Chondrocyte (in vitro differentiated cells): ENCODE measurements at regions not wholly inside any gene's neighbourhood (a gene's known extent, or its start where the extent isn't known, plus 50 kb on each side); places are given as distances from the start of the nearest gene placed in this dataset.

Experiments
- DNase-seq: peaks from one replicate; pipeline ENCODE4 v3.0.0; 2021; ENCODE audit warnings: mixed read lengths, low spot score
- H3K27ac Mint-ChIP-seq: one replicate; pipeline ENCODE4 v1.8.0; 2021; ENCODE audit warnings: mild to moderate bottlenecking, moderate library complexity, mixed read lengths; ENCODE audit not compliant: unreplicated experiment
- H3K27me3 Mint-ChIP-seq: 2 replicates; pipeline ENCODE4 v1.8.0; 2021; ENCODE audit warnings: low read depth, mixed read lengths
- H3K36me3 Mint-ChIP-seq: 2 replicates; pipeline ENCODE4 v1.8.0; 2021; ENCODE audit warnings: low read depth, mixed read lengths
- H3K4me1 Mint-ChIP-seq: 2 replicates; pipeline ENCODE4 v1.8.0; 2021; ENCODE audit warnings: low read depth, mild to moderate bottlenecking, mixed read lengths
- H3K4me3 Mint-ChIP-seq: one replicate; pipeline ENCODE4 v1.8.0; 2021; ENCODE audit warnings: mild to moderate bottlenecking, moderate library complexity, mixed read lengths; ENCODE audit not compliant: unreplicated experiment
- H3K9me3 Mint-ChIP-seq: 2 replicates; pipeline ENCODE4 v1.8.0; 2021; ENCODE audit warnings: low read depth, mixed read lengths
- TF ChIP-seq, protein P1 (sequence below): fragments of 200-600 bp; sonication (generic); IDR thresholded peaks from 2 replicates; pipeline ENCODE4 v1.5.0; 2021; ENCODE audit warnings: antibody characterized with exemption, mild to moderate bottlenecking, moderate library complexity

GRCh38 chr1:103198076-103198475 is 89.8 kb upstream of the COL11A1 start:
- peaks cover 35% of the 10 kb centered on the region for H3K4me1 Mint-ChIP-seq
- no peak overlapping the region for H3K4me3 Mint-ChIP-seq
- H3K27me3 Mint-ChIP-seq = no peaks in the 10 kb centered on the region
- H3K36me3 Mint-ChIP-seq = no peaks in the 10 kb centered on the region
- H3K9me3 Mint-ChIP-seq = no peaks in the 10 kb centered on the region
- DNase-seq = no peak
- TF ChIP-seq, protein P1, sequence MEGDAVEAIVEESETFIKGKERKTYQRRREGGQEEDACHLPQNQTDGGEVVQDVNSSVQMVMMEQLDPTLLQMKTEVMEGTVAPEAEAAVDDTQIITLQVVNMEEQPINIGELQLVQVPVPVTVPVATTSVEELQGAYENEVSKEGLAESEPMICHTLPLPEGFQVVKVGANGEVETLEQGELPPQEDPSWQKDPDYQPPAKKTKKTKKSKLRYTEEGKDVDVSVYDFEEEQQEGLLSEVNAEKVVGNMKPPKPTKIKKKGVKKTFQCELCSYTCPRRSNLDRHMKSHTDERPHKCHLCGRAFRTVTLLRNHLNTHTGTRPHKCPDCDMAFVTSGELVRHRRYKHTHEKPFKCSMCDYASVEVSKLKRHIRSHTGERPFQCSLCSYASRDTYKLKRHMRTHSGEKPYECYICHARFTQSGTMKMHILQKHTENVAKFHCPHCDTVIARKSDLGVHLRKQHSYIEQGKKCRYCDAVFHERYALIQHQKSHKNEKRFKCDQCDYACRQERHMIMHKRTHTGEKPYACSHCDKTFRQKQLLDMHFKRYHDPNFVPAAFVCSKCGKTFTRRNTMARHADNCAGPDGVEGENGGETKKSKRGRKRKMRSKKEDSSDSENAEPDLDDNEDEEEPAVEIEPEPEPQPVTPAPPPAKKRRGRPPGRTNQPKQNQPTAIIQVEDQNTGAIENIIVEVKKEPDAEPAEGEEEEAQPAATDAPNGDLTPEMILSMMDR = no peak
- H3K27ac Mint-ChIP-seq = no peak overlapping the region

DNA sequence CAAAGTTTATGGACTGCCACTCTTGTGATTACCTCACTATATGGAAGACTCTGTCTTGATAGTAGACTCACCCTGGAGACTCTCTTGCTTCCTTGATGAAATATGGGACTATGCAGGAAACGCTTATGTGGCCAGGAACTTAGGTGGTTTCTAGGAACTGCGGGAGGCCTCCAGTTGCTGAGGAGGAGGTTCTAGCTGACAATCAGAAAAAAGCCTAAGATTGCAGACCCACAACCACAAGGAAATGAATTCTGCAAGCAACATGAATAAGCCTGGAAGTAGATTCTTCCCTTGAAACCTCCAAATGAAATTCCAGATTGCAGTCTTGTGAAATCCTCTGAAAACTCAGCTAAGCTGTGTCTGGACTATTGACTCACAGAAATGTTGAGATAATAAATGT is 88.9 kb upstream of the COL11A1 start:
- H3K27ac Mint-ChIP-seq = peak overlapping the region; percentile 4
- H3K27me3 Mint-ChIP-seq = no peaks in the 10 kb centered on the region
- TF ChIP-seq, protein P1 = no peak
- no peaks in the 10 kb centered on the region for H3K9me3 Mint-ChIP-seq
- no peaks in the 10 kb centered on the region for H3K36me3 Mint-ChIP-seq
- H3K4me3 Mint-ChIP-seq = no peak overlapping the region
- DNase-seq = no peak
- peaks cover 35% of the 10 kb centered on the region for H3K4me1 Mint-ChIP-seq

DNA sequence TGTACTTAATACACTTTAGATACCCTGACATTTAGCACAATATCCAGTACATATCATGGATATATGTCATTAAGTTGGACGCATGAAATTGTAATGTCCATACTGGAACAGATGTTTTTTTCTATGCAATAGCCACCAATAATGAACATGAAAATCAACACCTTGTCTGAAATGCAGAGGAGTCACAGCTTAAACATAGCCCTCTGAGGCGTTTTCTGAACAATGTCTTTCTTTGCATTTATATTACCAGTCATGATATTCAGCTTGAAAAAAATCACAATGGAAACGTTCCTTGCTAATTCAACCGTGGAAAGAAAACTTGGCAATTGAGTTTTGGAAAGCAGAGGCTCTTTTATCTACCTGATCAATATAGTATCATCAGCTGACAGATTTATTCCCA is 86.7 kb upstream of the COL11A1 start:
- Mint-ChIP-seq H3K27me3 (no peaks in the 10 kb centered on the region), H3K4me3 (no peak overlapping the region), H3K36me3 (no peaks in the 10 kb centered on the region), H3K27ac (no peak overlapping the region), H3K4me1 (peaks cover 37% of the 10 kb centered on the region), H3K9me3 (no peaks in the 10 kb centered on the region)
- TF ChIP-seq, protein P1 = no peak
- no peak for DNase-seq

DNA sequence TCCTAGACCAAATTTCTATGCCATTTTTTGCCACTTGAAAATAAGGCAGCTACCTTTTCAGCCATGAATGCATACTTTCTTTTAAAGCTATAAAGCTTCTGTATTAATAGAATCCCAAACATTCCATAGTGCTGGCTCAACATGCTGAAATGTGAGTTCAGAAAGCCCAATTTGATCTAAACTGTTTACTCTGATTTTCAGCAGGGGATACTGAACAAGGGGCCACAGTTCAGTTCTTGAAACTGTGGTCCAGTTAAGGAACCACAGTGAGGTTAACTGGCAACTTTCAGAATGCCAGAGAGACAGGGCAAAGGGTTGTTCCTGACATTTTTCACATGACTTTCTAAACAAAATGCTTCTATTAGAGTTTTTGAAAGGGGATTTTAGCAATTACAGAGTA is 85.7 kb upstream of the COL11A1 start:
- Mint-ChIP-seq H3K4me3 (no peak overlapping the region), H3K27ac (peak overlapping the region; percentile 49)

DNA sequence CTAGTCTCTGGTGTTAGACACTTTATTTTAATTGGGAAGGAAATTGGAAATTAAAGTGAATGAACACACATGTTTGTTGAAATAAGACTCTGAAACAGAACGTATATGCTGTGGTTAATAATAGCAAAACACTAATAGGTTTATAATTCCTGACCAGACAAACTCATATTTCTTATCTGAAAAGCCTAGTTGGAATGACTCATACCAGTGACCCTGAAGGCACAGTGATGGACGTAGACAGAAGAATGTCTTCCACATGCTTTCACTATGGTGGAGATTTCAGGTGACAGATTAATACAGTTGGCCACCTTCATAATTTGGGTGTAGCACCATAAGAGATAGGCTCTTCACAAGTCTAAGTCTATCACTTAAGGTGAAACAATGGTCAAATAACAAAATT is 83.0 kb upstream of the COL11A1 start:
- peaks cover 2% of the 10 kb centered on the region for H3K9me3 Mint-ChIP-seq
- no peak overlapping the region for H3K27ac Mint-ChIP-seq
- no peaks in the 10 kb centered on the region for H3K27me3 Mint-ChIP-seq
- no peak overlapping the region for H3K4me3 Mint-ChIP-seq
- no peaks in the 10 kb centered on the region for H3K36me3 Mint-ChIP-seq
- DNase-seq = no peak
- H3K4me1 Mint-ChIP-seq = peaks cover 25% of the 10 kb centered on the region
- TF ChIP-seq, protein P1 = no peak

More for the DNA sequence above, 85.7 kb upstream of the COL11A1 start:
- DNase-seq = no peak
- H3K4me1 Mint-ChIP-seq = peaks cover 37% of the 10 kb centered on the region
- H3K36me3 Mint-ChIP-seq = no peaks in the 10 kb centered on the region
- TF ChIP-seq, protein P1 = no peak
- H3K9me3 Mint-ChIP-seq = no peaks in the 10 kb centered on the region
- H3K27me3 Mint-ChIP-seq = no peaks in the 10 kb centered on the region
